Parathyroid adenoma (tissue), 2 donors: ENCODE measurements at regions not wholly inside any gene's neighbourhood (a gene's known extent, or its start where the extent isn't known, plus 50 kb on each side); places are given as distances from the start of the nearest gene placed in this dataset.

Source experiments
- H2AFZ ChIP-seq: fragments of 300-600 bp; sonication (generic); one replicate; pipeline ENCODE4 v1.7.0; 2017; ENCODE audit warnings: antibody characterized with exemption, mild to moderate bottlenecking
- H3K27ac ChIP-seq: fragments of 300-600 bp; sonication (generic); one replicate; pipeline ENCODE4 v1.7.0; 2017
- H3K27me3 ChIP-seq: fragments of 300-600 bp; sonication (generic); one replicate; pipeline ENCODE4 v1.7.0; 2017; ENCODE audit warnings: low read length; ENCODE audit not compliant: control insufficient read depth, insufficient read depth
- H3K36me3 ChIP-seq: fragments of 300-600 bp; sonication (generic); one replicate; pipeline ENCODE4 v1.7.0; 2017; ENCODE audit warnings: low read length; ENCODE audit not compliant: control insufficient read depth, insufficient read depth
- H3K4me1 ChIP-seq: fragments of 300-600 bp; sonication (generic); one replicate; pipeline ENCODE4 v1.7.0; 2017; ENCODE audit warnings: control low read depth
- H3K4me2 ChIP-seq: fragments of 300-600 bp; sonication (generic); one replicate; pipeline ENCODE4 v1.7.0; 2017; ENCODE audit warnings: low read length
- H3K4me3 ChIP-seq: fragments of 300-600 bp; sonication (generic); one replicate; pipeline ENCODE4 v1.7.0; 2017; ENCODE audit warnings: low read depth, low read length
- H3K79me2 ChIP-seq: fragments of 300-600 bp; sonication (generic); one replicate; pipeline ENCODE4 v1.7.0; 2017; ENCODE audit warnings: control low read depth
- H3K9ac ChIP-seq: fragments of 300-600 bp; sonication (generic); one replicate; pipeline ENCODE4 v1.7.0; 2017; ENCODE audit warnings: mild to moderate bottlenecking
- H3K9me3 ChIP-seq: fragments of 300-600 bp; sonication (generic); one replicate; pipeline ENCODE4 v1.7.0; 2017; ENCODE audit warnings: low read length; ENCODE audit not compliant: control insufficient read depth
- CTCF ChIP-seq: fragments of 300-600 bp; sonication (generic); IDR thresholded peaks from one replicate; pipeline ENCODE4 v1.7.0; 2017; ENCODE audit warnings: antibody characterized with exemption, mild to moderate bottlenecking
- donor health status: primary hyperparathyroidism.

- no peaks in the 10 kb centered on the region for H3K4me1 ChIP-seq
- no peaks in the 10 kb centered on the region for H3K9me3 ChIP-seq
- no peak overlapping the region for H2AFZ ChIP-seq
- H3K9ac ChIP-seq = no peak overlapping the region
- H3K79me2 ChIP-seq = no peaks in the 10 kb centered on the region
- no peaks in the 10 kb centered on the region for H3K27me3 ChIP-seq
- H3K4me2 ChIP-seq = no peak overlapping the region
- TF ChIP-seq CTCF = no peak
- no peaks in the 10 kb centered on the region for H3K36me3 ChIP-seq
- H3K4me3 ChIP-seq = no peak overlapping the region
- no peak overlapping the region for H3K27ac ChIP-seq
Measured at GRCh38 chr10:3531670-3532069, 253.3 kb downstream of the KLF6 start.

- no peak overlapping the region for H3K4me2 ChIP-seq
- no peaks in the 10 kb centered on the region for H3K27me3 ChIP-seq
- H3K9me3 ChIP-seq = no peaks in the 10 kb centered on the region
- no peak for TF ChIP-seq CTCF
- no peak overlapping the region for H3K27ac ChIP-seq
- H3K79me2 ChIP-seq = no peaks in the 10 kb centered on the region
- H3K36me3 ChIP-seq = no peaks in the 10 kb centered on the region
- H3K4me3 ChIP-seq = no peak overlapping the region
- no peak overlapping the region for H2AFZ ChIP-seq
- no peak overlapping the region for H3K9ac ChIP-seq
- no peaks in the 10 kb centered on the region for H3K4me1 ChIP-seq
Measured at GRCh38 chr10:3530783-3531645, 254.0 kb downstream of the KLF6 start.

GRCh38 chr10:3530346-3530745, 254.7 kb downstream of the KLF6 start:
- Histone ChIP-seq H3K9ac (no peak overlapping the region), H3K4me1 (no peaks in the 10 kb centered on the region), H3K27ac (no peak overlapping the region), H3K79me2 (no peaks in the 10 kb centered on the region), H2AFZ (no peak overlapping the region), H3K27me3 (no peaks in the 10 kb centered on the region), H3K9me3 (no peaks in the 10 kb centered on the region), H3K4me3 (no peak overlapping the region), H3K4me2 (no peak overlapping the region), H3K36me3 (no peaks in the 10 kb centered on the region)
- no peak for TF ChIP-seq CTCF

GRCh38 chr10:3529691-3530090, 255.3 kb downstream of the KLF6 start:
- Histone ChIP-seq H3K4me1 (no peaks in the 10 kb centered on the region), H2AFZ (no peak overlapping the region), H3K79me2 (no peaks in the 10 kb centered on the region), H3K27me3 (no peaks in the 10 kb centered on the region), H3K9me3 (no peaks in the 10 kb centered on the region), H3K4me2 (no peak overlapping the region), H3K4me3 (no peak overlapping the region), H3K9ac (no peak overlapping the region), H3K36me3 (no peaks in the 10 kb centered on the region), H3K27ac (no peak overlapping the region)
- no peak for TF ChIP-seq CTCF
